H9 (cell line): ENCODE measurements at regions not wholly inside any gene's neighbourhood (a gene's known extent, or its start where the extent isn't known, plus 50 kb on each side); places are given as distances from the start of the nearest gene placed in this dataset.

Experiments used
- DNase-seq: peaks from one replicate; pipeline ENCODE4 v3.0.0-alpha.2; 2017
- H2AFZ ChIP-seq: one replicate; pipeline ENCODE4 v1.6.1; 2013; ENCODE audit warnings: mild to moderate bottlenecking, low read length, control low read depth, moderate library complexity
- H2AK5ac ChIP-seq: 2 replicates; pipeline ENCODE4 v1.6.1; 2013; ENCODE audit warnings: low read length, control low read depth, mixed read lengths; ENCODE audit not compliant: insufficient read length
- H2BK120ac ChIP-seq: one replicate; pipeline ENCODE4 v1.6.1; 2013; ENCODE audit warnings: low read depth, mild to moderate bottlenecking, low read length, control low read depth, inconsistent platforms; ENCODE audit not compliant: poor library complexity, severe bottlenecking
- H2BK12ac ChIP-seq: 2 replicates; pipeline ENCODE4 v1.6.1; 2013; ENCODE audit warnings: low read length, control low read depth, mixed read lengths, low read depth; ENCODE audit not compliant: insufficient read length
- H2BK15ac ChIP-seq: 2 replicates; pipeline ENCODE4 v1.6.1; 2013; ENCODE audit warnings: low read depth, low read length, control low read depth
- H2BK20ac ChIP-seq: one replicate; pipeline ENCODE4 v1.6.1; 2013; ENCODE audit warnings: low read depth, mild to moderate bottlenecking, low read length, control low read depth, inconsistent platforms; ENCODE audit not compliant: poor library complexity, severe bottlenecking
- H2BK5ac ChIP-seq: 2 replicates; pipeline ENCODE4 v1.6.1; 2013; ENCODE audit warnings: low read length, control low read depth, mixed read lengths; ENCODE audit not compliant: insufficient read length
- H3K14ac ChIP-seq: 2 replicates; pipeline ENCODE4 v1.6.1; 2013; ENCODE audit warnings: low read length, control low read depth; ENCODE audit not compliant: insufficient read depth
- H3K18ac ChIP-seq: 2 replicates; pipeline ENCODE4 v1.6.1; 2013; ENCODE audit warnings: low read depth, mild to moderate bottlenecking, mixed read lengths, low read length, control low read depth; ENCODE audit not compliant: insufficient read length
- H3K23ac ChIP-seq: 2 replicates; pipeline ENCODE4 v1.6.1; 2013; ENCODE audit warnings: low read length, control low read depth, mixed read lengths, low read depth; ENCODE audit not compliant: insufficient read length
- H3K23me2 ChIP-seq: 2 replicates; pipeline ENCODE4 v1.6.1; 2013; ENCODE audit warnings: low read depth, mild to moderate bottlenecking, mixed read lengths, low read length, control low read depth; ENCODE audit not compliant: insufficient read length, poor library complexity, severe bottlenecking
- H3K27ac ChIP-seq: 2 replicates; pipeline ENCODE4 v1.5.1; 2013; ENCODE audit warnings: low read length, control low read depth, mixed read lengths, low read depth; ENCODE audit not compliant: insufficient read length
- H3K27me3 ChIP-seq: 2 replicates; pipeline ENCODE4 v1.6.1; 2013; ENCODE audit warnings: low read length, control low read depth, inconsistent platforms; ENCODE audit not compliant: insufficient read depth
- H3K4ac ChIP-seq: 2 replicates; pipeline ENCODE4 v1.6.1; 2013; ENCODE audit warnings: low read depth, mild to moderate bottlenecking, control low read depth, inconsistent platforms, low read length, moderate library complexity
- H3K4me1 ChIP-seq: 2 replicates; pipeline ENCODE4 v1.6.1; 2013; ENCODE audit warnings: low read length, control low read depth, inconsistent platforms; ENCODE audit not compliant: insufficient read depth
- H3K4me2 ChIP-seq: 2 replicates; pipeline ENCODE4 v1.6.1; 2013; ENCODE audit warnings: low read length, control low read depth, mixed read lengths; ENCODE audit not compliant: insufficient read length, insufficient read depth
- H3K56ac ChIP-seq: 2 replicates; pipeline ENCODE4 v1.6.1; 2013; ENCODE audit warnings: low read depth, mild to moderate bottlenecking, mixed read lengths, low read length, control low read depth; ENCODE audit not compliant: insufficient read length
- H3K79me1 ChIP-seq: 2 replicates; pipeline ENCODE4 v1.6.1; 2013; ENCODE audit warnings: low read depth, mild to moderate bottlenecking, moderate library complexity, low read length, control low read depth, inconsistent platforms; ENCODE audit not compliant: insufficient read depth, poor library complexity, severe bottlenecking
- H3K79me2 ChIP-seq: 2 replicates; pipeline ENCODE4 v1.6.1; 2013; ENCODE audit warnings: low read length, control low read depth, inconsistent platforms; ENCODE audit not compliant: insufficient read depth
- H3K9ac ChIP-seq: 2 replicates; pipeline ENCODE4 v1.6.1; 2013; ENCODE audit warnings: low read length, control low read depth, mixed read lengths; ENCODE audit not compliant: insufficient read length; ENCODE audit errors: extremely low read depth
- H3K9me3 ChIP-seq: one replicate; pipeline ENCODE4 v1.6.1; 2013; ENCODE audit warnings: low read depth, low read length, inconsistent platforms; ENCODE audit not compliant: control insufficient read depth
- H3T11ph ChIP-seq: one replicate; pipeline ENCODE4 v1.6.1; 2013; ENCODE audit warnings: mild to moderate bottlenecking, low read length, control low read depth, inconsistent platforms
- H4K20me1 ChIP-seq: one replicate; pipeline ENCODE4 v1.6.1; 2013; ENCODE audit not compliant: control insufficient read depth, insufficient read length, insufficient read depth
- H4K5ac ChIP-seq: 2 replicates; pipeline ENCODE4 v1.6.1; 2013; ENCODE audit warnings: low read depth, mild to moderate bottlenecking, mixed read lengths, low read length, control low read depth; ENCODE audit not compliant: insufficient read length
- H4K8ac ChIP-seq: replicated peaks from 2 replicates; pipeline ENCODE4 v1.6.1; 2013; ENCODE audit warnings: low read length, control low read depth, mixed read lengths, low read depth; ENCODE audit not compliant: insufficient read length
- H4K91ac ChIP-seq: 2 replicates; pipeline ENCODE4 v1.6.1; 2013; ENCODE audit warnings: low read depth, mild to moderate bottlenecking, moderate library complexity, mixed read lengths, low read length, control low read depth; ENCODE audit not compliant: insufficient read length
- H3K27ac Mint-ChIP-seq, 3 experiments: 2 replicates in 2 of 3; 3 replicates in 1 of 3; pipeline ENCODE4 v1.8.0; 2020 to 2021; ENCODE audit warnings: mixed read lengths in 3 of 3, mild to moderate bottlenecking in 1 of 3, moderate library complexity in 1 of 3
- H3K27me3 Mint-ChIP-seq: 2 replicates; pipeline ENCODE4 v1.8.0; 2021; ENCODE audit warnings: low read depth, mild to moderate bottlenecking, moderate library complexity, mixed read lengths
- H3K36me3 Mint-ChIP-seq, 3 experiments: 2 replicates in 2 of 3; 3 replicates in 1 of 3; pipeline ENCODE4 v1.8.0; 2020 to 2021; ENCODE audit warnings: low read depth in 3 of 3, mixed read lengths in 3 of 3; ENCODE audit not compliant: insufficient read depth in 1 of 3
- H3K4me1 Mint-ChIP-seq, 2 experiments: 2 replicates each; pipeline ENCODE4 v1.8.0; 2020; ENCODE audit warnings: mixed read lengths in 2 of 2
- H3K4me3 Mint-ChIP-seq, 2 experiments: 2 replicates in 1 of 2; 3 replicates in 1 of 2; pipeline ENCODE4 v1.8.0; 2020 to 2021; ENCODE audit warnings: mild to moderate bottlenecking in 2 of 2, mixed read lengths in 2 of 2, moderate library complexity in 1 of 2
- H3K9me3 Mint-ChIP-seq, 2 experiments: 2 replicates in 1 of 2; 3 replicates in 1 of 2; pipeline ENCODE4 v1.8.0; 2020; ENCODE audit warnings: mild to moderate bottlenecking in 2 of 2, mixed read lengths in 2 of 2, moderate library complexity in 1 of 2
- WGBS: extraction: QIAGEN DNeasy Blood & Tissue Kit; methylation state at CpG from one replicate; pipeline ENCODE4 v1.1.7; 2013; ENCODE audit warnings: missing lambda C conversion rate, low lambda C conversion rate, mixed read lengths; ENCODE audit not compliant: insufficient read length; ENCODE audit errors: extremely low coverage; 5-methylcytosine and 5-hydroxymethylcytosine counted together
- TF ChIP-seq, protein P1 (sequence below): fragments of 200-600 bp; sonication (generic); conservative IDR thresholded peaks from 3 replicates; pipeline ENCODE4 v1.8.0; 2021; ENCODE audit warnings: antibody characterized with exemption, mild to moderate bottlenecking

GRCh38 chr5:38110130-38110529 is 148.2 kb upstream of the EGFLAM start:
- Histone ChIP-seq H2BK20ac (no peak overlapping the region), H3K79me2 (no peaks in the 10 kb centered on the region)
- DNase-seq: no peak

More at GRCh38 chr5:38110130-38110529, 148.2 kb upstream of the EGFLAM start:
- no peaks in the 10 kb centered on the region for H4K20me1 ChIP-seq
- no peaks in the 10 kb centered on the region for H3K23me2 ChIP-seq
- 0 out of 2 replicates have a peak, but pooled peaks cover 3% of the 10 kb centered on the region for H3K27me3 ChIP-seq
- no peak overlapping the region for H3K18ac ChIP-seq
- no peak overlapping the region for H2AFZ ChIP-seq
- peaks cover 15% of the 10 kb centered on the region for H3K4me1 ChIP-seq
- no peak overlapping the region for H3K4me2 ChIP-seq
- no CpG with 5 or more reads among the region's 6 CpGs for WGBS
- no peak overlapping the region for H2BK120ac ChIP-seq
- H2AK5ac ChIP-seq: no peak overlapping the region
- H3K9me3 Mint-ChIP-seq: no peaks in the 10 kb centered on the region
- H2BK15ac ChIP-seq: no peak overlapping the region
- H3K56ac ChIP-seq: no peak overlapping the region
- no peak overlapping the region for H3K9ac ChIP-seq
- H3K23ac ChIP-seq: no peak overlapping the region
- H3K27me3 Mint-ChIP-seq: peaks cover 16% of the 10 kb centered on the region
- H3K36me3 Mint-ChIP-seq: no peaks in the 10 kb centered on the region
- TF ChIP-seq, protein P1, sequence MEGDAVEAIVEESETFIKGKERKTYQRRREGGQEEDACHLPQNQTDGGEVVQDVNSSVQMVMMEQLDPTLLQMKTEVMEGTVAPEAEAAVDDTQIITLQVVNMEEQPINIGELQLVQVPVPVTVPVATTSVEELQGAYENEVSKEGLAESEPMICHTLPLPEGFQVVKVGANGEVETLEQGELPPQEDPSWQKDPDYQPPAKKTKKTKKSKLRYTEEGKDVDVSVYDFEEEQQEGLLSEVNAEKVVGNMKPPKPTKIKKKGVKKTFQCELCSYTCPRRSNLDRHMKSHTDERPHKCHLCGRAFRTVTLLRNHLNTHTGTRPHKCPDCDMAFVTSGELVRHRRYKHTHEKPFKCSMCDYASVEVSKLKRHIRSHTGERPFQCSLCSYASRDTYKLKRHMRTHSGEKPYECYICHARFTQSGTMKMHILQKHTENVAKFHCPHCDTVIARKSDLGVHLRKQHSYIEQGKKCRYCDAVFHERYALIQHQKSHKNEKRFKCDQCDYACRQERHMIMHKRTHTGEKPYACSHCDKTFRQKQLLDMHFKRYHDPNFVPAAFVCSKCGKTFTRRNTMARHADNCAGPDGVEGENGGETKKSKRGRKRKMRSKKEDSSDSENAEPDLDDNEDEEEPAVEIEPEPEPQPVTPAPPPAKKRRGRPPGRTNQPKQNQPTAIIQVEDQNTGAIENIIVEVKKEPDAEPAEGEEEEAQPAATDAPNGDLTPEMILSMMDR: no peak
- H4K8ac ChIP-seq: no peak overlapping the region
- H4K91ac ChIP-seq: no peak overlapping the region
- H3K4me1 Mint-ChIP-seq: peaks cover 24 to 29% of the 10 kb centered on the region in 2 experiments
- H3K14ac ChIP-seq: no peak overlapping the region
- H3K27ac Mint-ChIP-seq: no peak overlapping the region
- no peak overlapping the region for H2BK12ac ChIP-seq
- H3K4me3 Mint-ChIP-seq: no peak overlapping the region
- no peak overlapping the region for H2BK5ac ChIP-seq
- H3T11ph ChIP-seq: no peak overlapping the region
- H3K27ac ChIP-seq: no peak overlapping the region
- H4K5ac ChIP-seq: no peak overlapping the region
- H3K79me1 ChIP-seq: no peaks in the 10 kb centered on the region
- H3K4ac ChIP-seq: no peak overlapping the region
- H3K9me3 ChIP-seq: no peaks in the 10 kb centered on the region
